ENCODE measurements at regions not wholly inside any gene's neighbourhood (a gene's known extent, or its start where the extent isn't known, plus 50 kb on each side); places are given as distances from the start of the nearest gene placed in this dataset.
"Not testable (repeated sequence)": the region's sequence is repeated elsewhere in the genome, so short reads cannot be mapped to it uniquely, and the experiment has no call there.

DNA sequence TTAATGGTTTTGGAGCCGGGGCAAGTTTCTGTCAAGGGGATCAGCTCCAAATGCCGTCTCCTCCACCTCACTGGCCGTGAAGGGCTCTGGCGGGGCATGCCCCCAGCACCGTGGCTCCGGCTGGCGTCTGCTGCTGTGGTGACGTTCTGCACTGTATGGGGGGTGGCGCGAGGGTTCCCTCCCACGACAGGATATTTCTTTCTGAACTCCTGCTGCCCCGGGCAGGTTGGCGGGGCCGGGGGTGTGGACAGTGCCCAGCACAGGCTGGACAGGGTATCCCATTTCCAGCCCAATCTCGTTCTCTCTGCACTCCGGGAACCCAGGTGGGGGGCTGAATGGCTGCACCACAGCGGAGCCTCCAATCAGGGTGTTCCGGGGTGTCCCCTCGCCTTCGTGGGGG lies 201.6 kb downstream of the BANP start:
- TF ChIP-seq, protein P1, sequence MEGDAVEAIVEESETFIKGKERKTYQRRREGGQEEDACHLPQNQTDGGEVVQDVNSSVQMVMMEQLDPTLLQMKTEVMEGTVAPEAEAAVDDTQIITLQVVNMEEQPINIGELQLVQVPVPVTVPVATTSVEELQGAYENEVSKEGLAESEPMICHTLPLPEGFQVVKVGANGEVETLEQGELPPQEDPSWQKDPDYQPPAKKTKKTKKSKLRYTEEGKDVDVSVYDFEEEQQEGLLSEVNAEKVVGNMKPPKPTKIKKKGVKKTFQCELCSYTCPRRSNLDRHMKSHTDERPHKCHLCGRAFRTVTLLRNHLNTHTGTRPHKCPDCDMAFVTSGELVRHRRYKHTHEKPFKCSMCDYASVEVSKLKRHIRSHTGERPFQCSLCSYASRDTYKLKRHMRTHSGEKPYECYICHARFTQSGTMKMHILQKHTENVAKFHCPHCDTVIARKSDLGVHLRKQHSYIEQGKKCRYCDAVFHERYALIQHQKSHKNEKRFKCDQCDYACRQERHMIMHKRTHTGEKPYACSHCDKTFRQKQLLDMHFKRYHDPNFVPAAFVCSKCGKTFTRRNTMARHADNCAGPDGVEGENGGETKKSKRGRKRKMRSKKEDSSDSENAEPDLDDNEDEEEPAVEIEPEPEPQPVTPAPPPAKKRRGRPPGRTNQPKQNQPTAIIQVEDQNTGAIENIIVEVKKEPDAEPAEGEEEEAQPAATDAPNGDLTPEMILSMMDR (IDR thresholded peaks at IDR 0.05) = not testable (repeated sequence)
- not testable (repeated sequence) for TF ChIP-seq POLR2A (IDR thresholded peaks at IDR 0.05)
